ENCODE measurements at regions not wholly inside any gene's neighbourhood (a gene's known extent, or its start where the extent isn't known, plus 50 kb on each side); places are given as distances from the start of the nearest gene placed in this dataset.
"Not testable (repeated sequence)": the region's sequence is repeated elsewhere in the genome, so short reads cannot be mapped to it uniquely, and the experiment has no call there.

- peak overlapping the region in 1 of 2 donors; percentile 69 for H3K27ac ChIP-seq
- no peak for DNase-seq (ENCODE audit: low spot score)
- no peak for TF ChIP-seq CTCF (IDR thresholded peaks at IDR 0.05)
- no peak overlapping the region for H3K4me3 ChIP-seq
Measured at GRCh38 chr20:53866794-53867740, 203.3 kb downstream of the BCAS1 start.

- Histone ChIP-seq H3K4me3 (peak overlapping the region; percentile 53), H3K27ac (peak overlapping the region in 1 of 2 donors; percentile 69)
- no peak for DNase-seq (ENCODE audit: low spot score)
- no peak for TF ChIP-seq CTCF (IDR thresholded peaks at IDR 0.05)
Measured at GRCh38 chr20:53865901-53866793, 204.2 kb downstream of the BCAS1 start.

GRCh38 chr20:53864765-53865683, 205.4 kb downstream of the BCAS1 start:
- H3K4me3 ChIP-seq = not testable (repeated sequence)

GRCh38 chr20:53863923-53864641, 206.3 kb downstream of the BCAS1 start:
- not testable (repeated sequence) for DNase-seq (ENCODE audit: low spot score); H3K4me3 ChIP-seq; H3K27ac ChIP-seq

More at GRCh38 chr20:53864765-53865683, 205.4 kb downstream of the BCAS1 start:
- peak overlapping the region in 1 of 2 donors; percentile 51 for H3K27ac ChIP-seq
- not testable (repeated sequence) for DNase-seq (ENCODE audit: low spot score)

- not testable (repeated sequence) for H3K27ac ChIP-seq; H3K4me3 ChIP-seq; DNase-seq (ENCODE audit: low spot score)
Measured at GRCh38 chr20:53863535-53863922, 206.9 kb downstream of the BCAS1 start.

- not testable (repeated sequence) for H3K4me3 ChIP-seq; DNase-seq (ENCODE audit: low spot score); H3K27ac ChIP-seq
Measured at GRCh38 chr20:53863039-53863438, 207.4 kb downstream of the BCAS1 start.

- H3K4me3 ChIP-seq; DNase-seq (ENCODE audit: low spot score); H3K27ac ChIP-seq: not testable (repeated sequence)
Measured at GRCh38 chr20:53862490-53862889, 207.9 kb downstream of the BCAS1 start.

GRCh38 chr20:53862136-53862397, 208.3 kb downstream of the BCAS1 start:
- H3K4me3 ChIP-seq, H3K27ac ChIP-seq: not testable (repeated sequence)

GRCh38 chr20:53859684-53860083, 210.7 kb downstream of the BCAS1 start:
- no peak for TF ChIP-seq CTCF (IDR thresholded peaks at IDR 0.05)
- H3K27ac ChIP-seq = no peak overlapping the region
- no peak overlapping the region for H3K4me3 ChIP-seq
- no peak for DNase-seq (ENCODE audit: low spot score)

More at GRCh38 chr20:53862136-53862397, 208.3 kb downstream of the BCAS1 start:
- DNase-seq (ENCODE audit: low spot score) = not testable (repeated sequence)

- not testable (repeated sequence) for H3K4me3 ChIP-seq; H3K27ac ChIP-seq; DNase-seq (ENCODE audit: low spot score)
Measured at GRCh38 chr20:53859009-53859408, 211.4 kb downstream of the BCAS1 start.

- not testable (repeated sequence) for H3K27ac ChIP-seq; H3K4me3 ChIP-seq; DNase-seq (ENCODE audit: low spot score)
Measured at GRCh38 chr20:53858516-53858915, 211.9 kb downstream of the BCAS1 start.

Data from coronary artery (tissue), 2 donors.